ENCODE measurements at regions not wholly inside any gene's neighbourhood (a gene's known extent, or its start where the extent isn't known, plus 50 kb on each side); places are given as distances from the start of the nearest gene placed in this dataset.

DNA sequence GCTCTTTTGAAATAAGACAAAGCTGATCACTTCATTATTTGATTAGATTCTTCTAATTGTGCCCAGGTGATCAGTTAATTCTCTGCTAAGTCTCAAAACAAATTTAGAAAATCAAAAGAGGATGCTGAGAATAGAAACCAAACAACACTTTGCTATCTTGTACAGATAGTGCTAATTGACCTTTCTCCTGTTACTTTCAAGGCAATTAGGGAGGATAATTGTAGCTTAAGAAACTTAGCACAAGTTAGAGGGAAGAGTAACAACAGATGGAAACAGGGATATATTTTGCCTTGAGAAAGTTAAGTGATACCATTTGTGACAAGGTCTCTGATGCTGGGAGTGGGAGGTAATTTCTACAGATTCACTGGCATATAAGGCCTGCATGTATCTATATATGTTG is 344.8 kb upstream of the GRM7 start:
- TF ChIP-seq, protein P1, sequence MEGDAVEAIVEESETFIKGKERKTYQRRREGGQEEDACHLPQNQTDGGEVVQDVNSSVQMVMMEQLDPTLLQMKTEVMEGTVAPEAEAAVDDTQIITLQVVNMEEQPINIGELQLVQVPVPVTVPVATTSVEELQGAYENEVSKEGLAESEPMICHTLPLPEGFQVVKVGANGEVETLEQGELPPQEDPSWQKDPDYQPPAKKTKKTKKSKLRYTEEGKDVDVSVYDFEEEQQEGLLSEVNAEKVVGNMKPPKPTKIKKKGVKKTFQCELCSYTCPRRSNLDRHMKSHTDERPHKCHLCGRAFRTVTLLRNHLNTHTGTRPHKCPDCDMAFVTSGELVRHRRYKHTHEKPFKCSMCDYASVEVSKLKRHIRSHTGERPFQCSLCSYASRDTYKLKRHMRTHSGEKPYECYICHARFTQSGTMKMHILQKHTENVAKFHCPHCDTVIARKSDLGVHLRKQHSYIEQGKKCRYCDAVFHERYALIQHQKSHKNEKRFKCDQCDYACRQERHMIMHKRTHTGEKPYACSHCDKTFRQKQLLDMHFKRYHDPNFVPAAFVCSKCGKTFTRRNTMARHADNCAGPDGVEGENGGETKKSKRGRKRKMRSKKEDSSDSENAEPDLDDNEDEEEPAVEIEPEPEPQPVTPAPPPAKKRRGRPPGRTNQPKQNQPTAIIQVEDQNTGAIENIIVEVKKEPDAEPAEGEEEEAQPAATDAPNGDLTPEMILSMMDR (IDR thresholded peaks at IDR 0.05) = no peak
- TF ChIP-seq POLR2A (IDR thresholded peaks at IDR 0.05) = no peak

Data from testis (tissue), 2 donors.